Ovary (tissue), 3 donors: ENCODE measurements at regions not wholly inside any gene's neighbourhood (a gene's known extent, or its start where the extent isn't known, plus 50 kb on each side); places are given as distances from the start of the nearest gene placed in this dataset.

Experiments
- EP300 ChIP-seq: sonication (generic); formaldehyde crosslinking; IDR thresholded peaks from one replicate; pipeline ENCODE4 v1.6.1; 2017; ENCODE audit warnings: antibody characterized with exemption
- POLR2A ChIP-seq: fragments of 450-650 bp; IDR thresholded peaks from one replicate; pipeline ENCODE4 v1.6.1; 2017; ENCODE audit warnings: antibody characterized with exemption, mild to moderate bottlenecking, moderate library complexity
- TF ChIP-seq, protein P1 (sequence below), 3 donors: fragments of 450-650 bp in 2 of 3; fragments of 200-600 bp in 1 of 3; IDR thresholded peaks; one replicate each; pipeline versions ENCODE4 v1.5.1 to v1.8.0; 2016 to 2022; ENCODE audit warnings: antibody characterized with exemption in 3 of 3, mild to moderate bottlenecking in 1 of 3
- donor health status: DM: no; HTN: no; CAD: no.

DNA sequence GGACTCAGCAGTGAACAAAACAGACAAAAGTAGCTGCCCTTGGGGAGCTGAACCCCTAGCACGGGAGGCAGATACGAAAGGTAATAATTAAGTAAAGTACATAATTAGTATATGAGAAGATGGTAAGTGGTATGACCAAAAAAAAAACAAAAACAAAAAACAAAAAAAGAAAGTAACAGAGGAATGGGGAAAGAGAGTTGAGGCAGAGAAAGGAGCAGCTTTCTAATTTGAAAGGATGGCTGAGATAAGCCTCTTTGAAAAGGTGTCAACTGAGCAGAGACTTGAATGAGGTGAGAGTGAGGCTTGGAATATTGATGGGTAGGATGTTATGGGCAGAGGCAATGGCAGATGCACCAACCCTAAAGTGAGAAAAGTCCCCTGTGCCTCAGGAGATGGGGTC lies 69.7 kb downstream of the CARTPT start:
- TF ChIP-seq, protein P1, sequence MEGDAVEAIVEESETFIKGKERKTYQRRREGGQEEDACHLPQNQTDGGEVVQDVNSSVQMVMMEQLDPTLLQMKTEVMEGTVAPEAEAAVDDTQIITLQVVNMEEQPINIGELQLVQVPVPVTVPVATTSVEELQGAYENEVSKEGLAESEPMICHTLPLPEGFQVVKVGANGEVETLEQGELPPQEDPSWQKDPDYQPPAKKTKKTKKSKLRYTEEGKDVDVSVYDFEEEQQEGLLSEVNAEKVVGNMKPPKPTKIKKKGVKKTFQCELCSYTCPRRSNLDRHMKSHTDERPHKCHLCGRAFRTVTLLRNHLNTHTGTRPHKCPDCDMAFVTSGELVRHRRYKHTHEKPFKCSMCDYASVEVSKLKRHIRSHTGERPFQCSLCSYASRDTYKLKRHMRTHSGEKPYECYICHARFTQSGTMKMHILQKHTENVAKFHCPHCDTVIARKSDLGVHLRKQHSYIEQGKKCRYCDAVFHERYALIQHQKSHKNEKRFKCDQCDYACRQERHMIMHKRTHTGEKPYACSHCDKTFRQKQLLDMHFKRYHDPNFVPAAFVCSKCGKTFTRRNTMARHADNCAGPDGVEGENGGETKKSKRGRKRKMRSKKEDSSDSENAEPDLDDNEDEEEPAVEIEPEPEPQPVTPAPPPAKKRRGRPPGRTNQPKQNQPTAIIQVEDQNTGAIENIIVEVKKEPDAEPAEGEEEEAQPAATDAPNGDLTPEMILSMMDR (IDR thresholded peaks at IDR 0.05), result no peak
- no peak for TF ChIP-seq POLR2A
- TF ChIP-seq EP300, result no peak
